ENCODE measurements at regions not wholly inside any gene's neighbourhood (a gene's known extent, or its start where the extent isn't known, plus 50 kb on each side); places are given as distances from the start of the nearest gene placed in this dataset.
"Not testable (repeated sequence)": the region's sequence is repeated elsewhere in the genome, so short reads cannot be mapped to it uniquely, and the experiment has no call there.

DNA sequence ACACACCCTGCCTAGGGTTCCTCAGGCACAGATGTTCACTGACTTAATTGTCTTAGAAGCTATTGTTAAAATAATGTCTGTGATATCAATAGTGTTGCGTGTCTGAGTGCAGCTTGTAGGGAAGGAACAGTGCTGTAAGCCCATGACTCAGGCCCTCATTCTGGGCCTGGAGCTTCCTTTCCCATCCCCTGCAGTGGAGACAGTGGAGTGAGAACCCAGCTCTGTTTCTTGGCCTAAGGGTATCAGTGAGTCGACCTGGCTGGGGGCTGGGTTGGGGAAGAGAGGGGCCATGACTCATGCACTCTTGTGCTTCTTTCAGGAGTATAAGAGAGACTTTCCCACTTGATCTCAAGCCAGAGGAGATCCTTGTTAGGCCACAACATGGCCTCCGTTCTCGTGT, 106.8 kb downstream of the HRH4 start:
- DNase-seq = no peak

DNA sequence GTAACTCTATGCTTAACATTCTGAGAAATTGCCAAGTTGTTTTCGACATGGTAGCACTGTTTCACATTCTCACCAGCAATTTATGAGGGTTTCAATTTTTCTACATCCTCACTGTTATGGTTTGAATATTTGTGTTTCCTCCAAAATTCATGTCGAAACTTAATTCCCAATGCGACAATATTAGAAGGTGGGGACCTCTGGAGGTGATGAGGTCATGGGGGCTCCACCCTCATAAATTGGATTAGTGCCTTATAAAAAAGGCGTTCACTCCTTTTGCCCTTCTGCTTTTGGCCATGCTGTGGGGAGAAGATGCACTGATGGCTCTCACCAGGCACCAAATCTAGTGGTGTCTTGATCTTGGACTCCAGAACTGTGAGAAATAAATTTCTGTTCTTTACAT, 110.3 kb downstream of the HRH4 start:
- no peak for DNase-seq

GRCh38 chr18:24582771-24583170, 122.3 kb downstream of the HRH4 start:
- DNase-seq = no peak

- DNase-seq = no peak
Measured at GRCh38 chr18:24584205-24584604, 123.8 kb downstream of the HRH4 start.

GRCh38 chr18:24584813-24585212, 124.4 kb downstream of the HRH4 start:
- DNase-seq = no peak

DNA sequence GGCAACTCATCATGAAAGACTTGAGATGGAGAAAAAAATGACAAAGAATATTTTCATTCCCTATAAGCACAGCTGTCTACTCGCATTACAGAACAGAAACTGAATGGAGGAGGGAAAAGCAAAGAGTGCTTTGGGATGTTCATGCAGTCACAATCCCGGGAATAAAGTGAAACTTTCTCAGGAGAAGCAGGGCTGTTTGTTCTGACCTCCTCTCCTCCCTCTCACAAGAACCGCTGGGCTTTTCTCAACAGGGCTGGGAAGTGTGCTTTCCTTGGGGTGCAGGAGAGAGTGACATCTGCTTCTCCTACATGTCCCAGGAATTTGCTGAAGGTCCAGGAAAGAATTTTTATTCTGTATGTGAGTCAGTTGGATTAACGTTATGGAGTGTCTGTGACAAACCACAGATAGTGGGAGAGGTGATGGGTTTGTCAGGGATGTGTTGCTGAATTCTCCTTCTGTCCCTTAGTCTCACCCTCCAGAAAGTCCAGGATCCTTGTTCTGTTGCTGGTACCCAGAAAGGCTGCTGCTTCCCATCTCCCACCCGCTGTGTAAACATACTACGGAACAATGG, 125.6 kb downstream of the HRH4 start:
- no peak for DNase-seq

DNA sequence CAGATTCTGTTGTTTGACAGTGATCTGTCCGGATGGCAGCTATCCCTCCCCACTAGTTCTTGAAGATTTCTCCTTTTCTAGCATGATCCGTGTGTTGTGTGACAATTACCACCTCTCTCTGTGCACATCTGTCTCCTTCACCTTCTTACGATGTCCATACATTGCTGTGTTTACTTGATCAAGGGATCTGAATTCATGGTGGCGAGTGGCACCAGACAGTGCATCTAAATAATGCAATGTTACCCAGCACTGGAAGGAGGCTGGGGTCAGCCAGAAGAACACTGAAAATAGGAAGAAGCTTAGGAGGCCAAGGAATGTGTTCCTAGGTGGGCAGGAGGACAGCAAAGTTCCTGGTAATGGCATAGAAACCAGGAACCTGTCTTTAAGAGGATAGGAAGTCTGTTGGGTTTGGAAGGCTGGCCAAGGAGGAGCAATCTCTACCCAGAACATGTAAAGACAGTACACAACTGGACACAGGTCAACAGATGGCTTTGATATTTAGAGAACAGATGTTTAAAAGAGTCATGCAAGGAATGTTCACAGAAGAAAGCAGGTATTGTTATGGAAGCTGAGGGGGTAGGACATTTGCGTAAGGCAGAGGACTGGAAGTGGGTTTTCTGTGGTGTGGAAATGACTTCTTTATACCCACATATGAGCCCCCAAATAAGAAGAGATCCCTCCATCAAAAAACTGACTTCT, 126.4 kb downstream of the HRH4 start:
- DNase-seq = no peak

DNA sequence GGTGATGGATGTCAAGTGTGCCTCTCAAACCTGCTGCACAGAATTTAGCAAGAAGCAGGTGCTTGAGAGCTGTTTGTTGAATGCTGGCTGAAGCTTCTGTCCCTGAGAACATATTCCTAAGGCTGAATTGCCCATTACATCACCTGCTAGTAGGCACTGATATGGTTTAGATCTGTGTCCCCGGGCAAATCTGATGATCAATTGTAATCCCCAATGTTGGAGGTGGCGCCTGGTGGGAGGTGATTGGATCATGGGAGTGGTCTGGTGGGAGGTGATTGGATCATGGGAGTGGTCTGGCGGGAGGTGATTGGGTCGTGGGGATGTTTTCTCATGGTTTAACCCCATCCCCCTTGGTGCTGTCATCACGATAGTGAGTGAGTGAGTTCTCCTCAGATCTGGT, 128.0 kb downstream of the HRH4 start:
- no peak for DNase-seq

DNA sequence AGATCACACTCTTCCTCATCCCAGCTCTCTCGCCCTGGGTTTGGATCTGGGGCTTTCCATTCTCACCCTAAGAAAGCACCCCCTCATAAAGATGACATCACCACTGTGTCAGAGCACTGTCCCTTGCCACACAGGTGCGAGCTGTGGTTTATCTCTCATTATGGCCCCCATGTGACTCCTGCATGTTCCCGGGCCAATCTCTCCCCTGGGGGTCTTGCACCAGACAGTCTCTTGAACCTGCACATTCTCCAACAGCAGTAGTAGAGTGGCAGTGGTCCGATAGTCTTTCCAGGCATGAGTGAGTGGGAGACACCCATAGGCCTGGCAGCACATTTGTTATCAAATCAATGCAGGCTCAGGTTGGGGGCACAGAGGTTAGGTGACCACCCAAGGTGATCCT, 130.5 kb downstream of the HRH4 start:
- DNase-seq = no peak

GRCh38 chr18:24593401-24593800, 133.0 kb downstream of the HRH4 start:
- DNase-seq = no peak

DNA sequence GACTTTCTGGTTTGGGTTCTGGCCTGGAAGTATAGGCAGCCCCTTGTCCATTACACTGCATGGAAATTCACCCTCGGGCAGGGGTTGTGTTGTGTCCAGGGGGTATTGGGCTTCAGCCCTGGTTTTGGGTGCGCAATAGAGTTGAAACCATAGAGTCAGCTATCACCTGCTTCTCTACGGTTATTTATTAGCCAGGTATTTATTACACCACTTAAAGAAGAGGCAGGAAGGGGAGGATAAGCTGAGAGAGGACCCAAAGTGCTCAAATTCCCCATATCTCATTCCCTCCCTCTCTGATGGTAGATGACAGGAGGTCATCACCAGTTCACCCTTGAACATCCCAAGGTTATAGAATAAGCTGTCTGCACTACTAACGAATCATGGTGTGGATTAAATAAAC, 133.4 kb downstream of the HRH4 start:
- DNase-seq = no peak

- no peak for DNase-seq
Measured at GRCh38 chr18:24595561-24596031, 135.2 kb downstream of the HRH4 start.

GRCh38 chr18:24600076-24600654, 139.7 kb downstream of the HRH4 start:
- peak; percentile 37 for DNase-seq

GRCh38 chr18:24601585-24601984, 141.1 kb downstream of the HRH4 start:
- DNase-seq = no peak

GRCh38 chr18:24602201-24602600, 141.8 kb downstream of the HRH4 start:
- DNase-seq = no peak

DNA sequence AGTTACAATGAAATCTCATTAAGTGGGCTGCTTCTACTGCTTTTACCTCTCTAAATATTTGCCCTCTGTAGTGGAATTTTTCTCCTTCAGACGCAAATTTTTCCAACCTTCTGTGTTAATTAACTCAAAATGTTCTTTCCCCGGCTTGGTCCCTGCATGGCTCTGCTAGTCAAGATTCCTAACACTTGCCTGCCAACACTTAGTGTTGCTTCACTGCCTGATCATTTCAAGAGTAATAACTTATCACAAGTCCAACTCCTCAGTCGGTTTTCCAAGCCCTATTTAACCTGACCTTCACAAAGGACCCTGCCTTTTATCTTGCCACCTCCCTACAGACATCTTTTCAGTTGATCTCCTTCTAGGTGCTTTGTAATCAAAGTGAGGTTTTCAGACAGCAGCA, 142.7 kb downstream of the HRH4 start:
- DNase-seq = no peak

GRCh38 chr18:24605444-24605843, 145.0 kb downstream of the HRH4 start:
- DNase-seq = no peak

DNA sequence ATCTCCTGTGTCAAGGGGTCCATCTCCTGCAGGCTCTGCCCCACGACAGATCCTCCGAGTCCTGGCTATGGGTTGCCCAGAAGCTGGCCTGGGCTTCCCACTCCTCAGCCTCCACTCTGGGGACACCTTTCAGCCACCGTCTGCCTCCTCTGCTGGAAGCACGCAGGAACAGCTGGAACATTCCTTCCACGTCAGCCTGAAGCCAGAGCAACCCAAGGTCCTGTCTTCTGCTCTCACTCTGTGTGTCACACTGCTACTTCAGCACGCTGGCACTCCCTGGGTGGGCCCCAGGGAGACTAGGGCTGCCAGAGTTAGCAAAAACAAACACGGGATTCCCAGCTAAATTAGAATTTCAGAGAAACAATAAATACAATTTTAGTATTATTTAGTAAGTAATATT, 148.8 kb downstream of the HRH4 start:
- no peak for DNase-seq

GRCh38 chr18:24611075-24611474, 150.6 kb downstream of the HRH4 start:
- no peak for DNase-seq

- no peak for DNase-seq
Measured at GRCh38 chr18:24613896-24614640, 153.6 kb downstream of the HRH4 start.

DNA sequence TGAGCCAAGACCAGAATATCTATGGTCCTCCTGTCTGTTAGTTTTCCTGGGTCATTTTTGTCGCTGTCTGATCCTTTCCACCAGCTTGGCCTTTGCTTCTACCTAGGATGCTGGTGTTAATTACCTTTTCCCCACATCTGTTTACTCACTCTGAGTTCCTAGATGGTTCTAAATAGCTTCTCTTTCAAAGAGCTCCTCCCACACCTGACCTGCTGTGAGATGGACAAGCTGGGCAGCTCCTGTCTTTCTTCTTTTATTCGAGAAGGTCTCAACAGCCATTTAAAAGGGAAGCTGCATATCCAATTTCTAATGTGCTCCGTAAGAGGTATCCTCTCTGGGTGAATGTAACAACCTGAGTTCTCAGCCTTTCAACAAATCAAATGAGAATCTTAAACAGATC, 156.2 kb downstream of the HRH4 start:
- no peak for DNase-seq

- DNase-seq = not testable (repeated sequence)
Measured at GRCh38 chr18:24624421-24624820, 164.0 kb downstream of the HRH4 start.

DNA sequence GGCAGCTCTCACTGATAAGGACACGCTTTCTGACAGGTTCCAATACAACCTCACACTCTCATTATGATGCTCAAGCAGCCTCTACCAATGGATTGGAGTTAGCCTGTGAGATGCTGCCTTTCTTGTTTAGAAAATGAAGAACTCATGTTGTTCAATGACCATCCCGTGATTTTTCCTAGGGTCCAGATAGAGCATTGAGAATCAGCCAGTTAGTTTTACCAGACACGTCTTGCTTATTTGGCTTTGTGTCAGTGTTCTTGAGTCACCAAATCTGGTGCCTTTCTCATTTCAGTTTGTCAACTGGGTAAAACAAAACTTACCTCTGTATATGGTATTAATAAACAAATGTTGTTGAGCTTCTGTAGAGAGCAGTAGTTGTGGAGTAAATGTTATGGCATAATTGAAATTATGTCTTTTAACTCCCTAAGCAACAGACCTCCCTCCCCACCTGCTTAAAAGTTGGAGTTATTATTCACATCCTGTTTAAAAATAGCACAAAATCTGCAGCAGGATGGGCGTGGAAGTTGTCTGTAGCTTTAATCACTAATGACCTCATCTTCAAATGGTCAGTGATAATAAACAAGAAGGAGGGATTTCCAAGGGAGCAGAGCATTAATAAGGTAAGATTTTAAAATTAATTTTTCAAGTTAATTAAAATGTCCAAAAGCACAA, 167.3 kb downstream of the HRH4 start:
- DNase-seq = no peak

Measured in SHP77 treated with DMSO at 0.1 percent for 48 hours (cell line).